NCI-H1417 (cell line): ENCODE measurements at regions not wholly inside any gene's neighbourhood (a gene's known extent, or its start where the extent isn't known, plus 50 kb on each side); places are given as distances from the start of the nearest gene placed in this dataset.
"Not testable (repeated sequence)": the region's sequence is repeated elsewhere in the genome, so short reads cannot be mapped to it uniquely, and the experiment has no call there.

Source experiments
- DNase-seq, 3 experiments: peaks; one replicate each; lab custom pipeline; 2025; lab: John Stamatoyannopoulos, UW

DNA sequence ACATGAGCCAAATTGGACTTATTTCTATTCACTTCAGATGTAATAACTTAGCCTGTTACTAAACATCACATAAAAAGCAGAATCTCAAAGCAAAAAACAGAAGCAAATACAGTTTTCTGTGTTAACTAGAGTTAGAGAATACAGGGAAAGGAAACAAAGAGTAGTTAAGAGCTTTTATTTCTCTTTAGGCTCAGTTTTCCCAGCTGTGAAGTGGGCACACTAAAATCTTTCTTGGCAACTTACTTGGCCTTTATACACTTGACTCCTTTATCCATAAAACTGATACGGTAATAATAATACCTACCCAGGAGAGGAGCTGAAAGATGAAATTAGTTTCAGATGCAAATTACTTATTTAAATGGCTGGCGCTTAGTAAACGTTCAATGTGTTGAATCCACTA is 132.8 kb upstream of the SPATS2L start:
- DNase-seq = no peak

DNA sequence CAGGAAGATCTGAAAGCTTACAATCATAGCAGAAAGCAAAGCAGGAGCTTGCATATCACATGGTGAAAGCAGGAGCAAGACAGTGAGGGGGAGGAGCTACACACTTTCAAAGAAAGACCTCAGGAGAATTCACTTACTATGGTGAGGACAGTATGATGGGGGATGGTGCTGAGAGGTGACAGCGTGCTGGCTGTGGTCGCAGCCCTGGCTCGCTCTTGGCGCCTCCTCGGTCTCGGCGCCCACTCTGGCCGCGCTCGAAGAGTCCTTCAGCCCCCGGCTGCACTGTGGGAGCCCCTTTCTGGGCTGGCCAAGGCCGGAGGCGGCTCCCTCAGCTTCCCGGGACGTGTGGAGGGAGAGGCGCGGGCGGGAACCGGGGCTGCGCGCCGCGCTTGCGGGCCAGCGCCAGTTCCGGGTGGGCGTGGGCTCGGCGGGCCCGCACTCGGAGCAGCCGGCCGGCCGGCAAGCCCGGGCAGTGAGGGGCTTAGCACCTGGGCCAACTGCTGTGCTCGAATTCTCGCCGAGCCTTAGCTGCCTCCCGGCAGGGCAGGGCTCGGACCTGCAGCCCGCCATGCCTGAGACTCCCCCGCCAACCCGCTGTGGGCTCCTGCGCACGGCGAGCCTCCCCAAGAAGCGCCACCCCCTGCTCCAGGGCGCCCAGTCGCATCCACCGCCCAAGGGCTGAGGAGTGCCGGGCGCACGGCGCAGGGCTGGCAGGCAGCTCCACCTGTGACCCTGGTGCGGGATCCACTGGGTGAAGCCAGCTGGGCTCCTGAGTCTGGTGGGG is 131.9 kb upstream of the SPATS2L start:
- no peak for DNase-seq

DNA sequence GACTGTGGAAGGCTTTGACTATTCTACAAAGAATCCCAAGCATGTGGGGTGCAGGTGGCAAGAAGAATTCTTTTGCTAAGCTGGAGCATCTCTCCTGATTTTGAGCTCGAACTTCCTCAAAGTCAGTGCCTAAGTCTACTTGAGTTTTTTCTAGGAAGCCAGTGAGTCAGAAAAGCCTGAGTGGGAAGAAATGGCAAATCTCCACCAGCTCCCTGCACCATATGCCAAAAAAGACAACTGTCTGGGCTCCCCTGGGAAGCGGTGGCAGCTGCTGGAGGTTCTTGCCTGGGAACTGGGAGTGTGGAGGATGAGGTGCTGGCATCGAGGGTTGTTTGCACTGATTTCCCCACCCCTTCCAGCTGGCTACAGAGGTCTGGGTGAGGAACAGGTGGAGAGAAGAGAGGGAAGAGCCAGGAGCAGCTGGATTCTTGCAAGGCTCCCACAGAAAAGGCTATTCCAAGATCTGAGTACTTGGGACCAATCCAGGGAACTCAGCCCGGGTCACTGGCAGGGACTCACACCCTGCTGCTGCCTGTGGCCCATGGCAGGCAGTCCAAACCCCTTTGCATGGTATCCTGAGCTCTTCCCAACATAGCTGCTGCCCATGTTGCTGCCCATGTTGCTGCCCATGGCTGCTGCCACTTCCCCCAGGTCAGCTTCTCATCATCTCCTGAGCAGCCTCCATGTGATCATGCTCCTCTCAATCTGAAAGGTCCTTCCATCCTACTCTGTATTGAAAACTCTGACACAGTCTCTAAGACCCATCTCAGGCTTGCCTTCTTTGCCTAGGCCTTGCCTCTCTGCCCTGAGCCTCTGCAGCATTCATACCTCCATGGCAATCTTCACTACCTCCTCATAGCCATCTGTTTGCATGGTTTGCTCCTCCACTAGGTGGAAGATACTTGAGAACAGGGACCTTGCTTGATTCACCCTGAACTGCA is 128.3 kb upstream of the SPATS2L start:
- no peak for DNase-seq

DNA sequence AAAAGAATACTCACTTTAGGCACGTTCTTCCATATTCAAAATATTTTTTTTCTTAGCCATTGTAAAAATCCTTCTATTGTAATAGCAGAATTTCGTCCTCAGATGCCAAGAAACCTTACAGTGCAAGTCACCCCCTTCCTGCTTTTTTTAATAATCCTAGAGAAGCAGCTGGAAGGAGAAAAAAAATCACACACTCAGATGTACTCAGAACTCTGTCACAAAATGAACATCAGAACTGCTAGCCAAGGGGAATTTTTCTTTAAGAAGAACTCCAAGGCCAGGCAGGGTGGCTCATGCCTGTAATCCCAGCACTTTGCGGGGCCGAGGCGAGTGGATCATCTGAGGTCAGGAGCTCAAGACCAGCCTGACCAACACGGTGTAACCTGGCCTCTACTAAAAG is 127.3 kb upstream of the SPATS2L start:
- no peak for DNase-seq

DNA sequence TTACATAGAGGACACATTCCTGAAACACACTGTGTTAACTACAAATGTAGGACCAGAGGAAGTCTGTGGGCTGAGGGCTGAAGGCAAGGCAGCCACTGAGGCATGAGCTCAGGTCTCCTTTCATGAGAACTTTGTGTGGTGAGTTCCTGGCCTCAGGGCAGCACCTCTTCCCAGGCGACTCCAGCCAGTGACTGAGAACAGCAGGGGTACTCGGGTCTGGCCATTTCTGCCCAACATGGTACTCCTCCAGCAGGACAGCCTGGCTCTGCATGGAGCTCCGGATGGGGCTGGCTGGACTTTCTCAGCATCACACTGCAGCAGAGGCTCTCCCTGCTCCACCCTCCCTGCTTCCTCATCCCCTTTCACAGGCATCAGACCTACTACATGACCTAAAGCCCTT is 125.5 kb upstream of the SPATS2L start:
- DNase-seq = no peak

DNA sequence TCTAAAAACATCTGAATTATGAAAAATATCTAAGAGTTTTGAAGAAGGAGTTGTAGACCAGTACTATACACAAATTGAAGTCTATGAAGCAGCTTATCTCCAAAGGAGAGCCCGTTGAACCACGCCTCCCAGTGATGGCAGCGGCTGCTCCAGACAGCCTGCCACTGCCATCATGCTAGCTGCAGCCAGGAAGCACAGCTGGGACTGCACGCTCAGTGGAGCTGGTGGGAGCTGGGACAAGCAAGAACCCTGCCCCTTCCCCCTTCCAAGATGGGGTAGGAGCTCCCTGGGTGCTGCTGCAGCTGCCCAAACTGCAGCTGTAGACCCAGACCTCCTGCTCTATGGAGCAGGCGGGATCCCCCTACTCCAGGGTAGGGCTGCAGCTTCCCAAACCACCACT is 124.7 kb upstream of the SPATS2L start:
- DNase-seq = no peak

DNA sequence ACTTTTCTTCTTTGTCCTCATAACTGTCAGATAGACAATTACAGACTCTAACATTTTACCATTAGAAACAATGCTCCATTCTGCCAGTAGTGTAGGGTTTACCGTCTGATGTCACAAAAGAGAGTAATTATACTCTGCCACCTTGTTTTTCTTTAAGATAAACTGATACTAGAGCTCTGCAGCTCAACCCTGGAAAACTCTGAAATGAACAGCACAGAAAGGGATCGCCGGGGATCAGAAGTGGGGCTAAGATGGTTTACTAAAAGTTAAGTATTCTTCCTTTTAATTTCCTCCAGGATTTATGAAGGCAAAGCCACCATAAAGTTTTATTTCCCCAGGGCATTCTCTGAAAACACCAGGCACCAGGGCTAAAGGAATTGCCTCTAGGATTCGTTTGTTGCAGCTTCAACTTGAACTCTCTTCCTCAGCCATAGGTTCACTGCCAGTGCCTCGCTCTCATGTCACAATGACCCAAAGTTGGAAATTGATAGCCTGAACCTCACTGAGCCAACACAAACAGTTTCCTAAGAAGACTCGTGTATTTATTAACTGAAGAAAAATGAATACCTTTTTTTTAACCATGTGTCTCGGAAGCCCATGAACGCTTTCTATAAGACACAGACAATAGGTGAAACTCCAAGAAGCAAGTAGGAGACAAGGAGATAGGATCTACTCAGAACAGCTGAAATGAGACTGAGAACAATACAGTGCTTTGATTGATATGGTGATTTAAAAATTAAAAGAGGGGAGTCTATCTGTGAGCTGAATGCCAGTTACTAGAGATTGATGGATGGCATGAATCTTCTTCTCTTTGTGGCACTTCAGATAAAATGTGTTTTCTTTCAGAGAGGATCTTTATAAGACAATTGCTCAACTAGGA is 121.5 kb upstream of the SPATS2L start:
- DNase-seq = no peak

DNA sequence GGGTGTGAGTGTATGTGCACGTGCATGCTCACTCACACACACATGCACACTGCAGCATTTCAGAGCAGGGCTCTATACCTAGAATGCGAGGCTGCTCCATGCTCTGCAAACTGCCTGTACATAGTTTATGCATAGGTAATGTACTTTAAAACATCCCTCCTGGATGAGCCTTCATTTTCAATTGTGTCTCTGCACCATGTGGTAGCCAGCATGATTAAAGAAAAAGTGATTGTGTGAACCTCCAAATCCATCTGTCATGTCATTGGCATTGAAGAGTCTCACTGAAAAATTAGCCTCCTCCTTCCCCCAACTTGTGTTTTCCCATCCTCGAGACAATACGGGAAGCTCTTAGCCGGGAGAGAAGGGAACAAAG is 120.9 kb upstream of the SPATS2L start:
- DNase-seq = no peak

DNA sequence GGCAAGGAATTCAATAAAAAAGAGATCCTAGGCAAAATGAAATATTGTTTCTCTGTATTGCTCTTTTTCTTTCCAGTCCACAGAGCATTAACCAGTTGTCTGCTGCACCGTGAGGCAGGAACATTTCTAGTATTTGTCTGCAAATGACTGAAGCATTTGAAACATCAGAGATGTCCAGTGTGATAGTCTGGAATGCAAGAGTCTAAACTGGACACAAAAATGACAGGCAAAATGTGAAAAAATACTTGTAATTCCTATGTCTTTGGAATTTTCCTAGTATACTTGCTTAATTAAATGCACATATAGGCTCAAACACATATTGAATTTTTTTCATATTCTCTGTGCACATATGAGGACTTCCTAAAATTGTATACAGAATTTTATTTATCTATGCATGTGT is 120.5 kb upstream of the SPATS2L start:
- DNase-seq = no peak

DNA sequence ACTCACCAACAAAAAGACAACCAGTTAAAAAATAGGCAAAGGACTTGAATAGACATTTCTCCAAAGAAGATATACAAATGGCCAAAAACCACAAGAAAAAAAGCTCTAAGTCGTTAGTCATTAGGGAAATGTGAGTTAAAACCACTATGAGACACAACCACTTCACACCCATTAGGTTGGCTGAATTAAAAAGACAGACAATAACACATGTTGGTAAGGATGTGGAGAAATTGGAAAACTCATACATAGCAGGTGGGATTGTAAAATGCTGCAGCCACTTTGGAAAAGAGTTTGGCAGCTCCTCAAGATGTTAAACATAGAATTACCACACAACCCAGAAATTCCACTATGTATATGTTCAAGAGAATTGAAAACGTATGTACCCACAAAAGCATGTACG is 117.6 kb upstream of the SPATS2L start:
- DNase-seq = no peak

DNA sequence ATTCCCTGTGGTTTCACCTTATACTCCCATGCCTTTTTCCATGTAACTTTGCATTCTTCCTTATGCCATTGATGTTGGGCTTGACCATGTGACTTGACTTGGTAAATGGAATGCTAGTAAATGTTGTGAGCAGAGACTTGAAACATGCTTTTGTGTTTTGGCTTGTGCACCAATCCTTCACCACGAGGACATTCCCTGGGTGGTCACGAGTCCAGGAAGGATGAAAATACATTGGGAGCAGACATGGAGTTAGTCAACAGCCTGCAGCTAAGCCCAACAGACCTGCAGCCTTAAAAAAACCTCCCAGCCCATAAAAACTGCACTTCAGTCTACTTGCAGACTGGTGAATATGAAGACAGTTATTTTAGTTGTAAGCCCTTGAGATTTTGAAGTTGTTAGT is 116.5 kb upstream of the SPATS2L start:
- no peak for DNase-seq

DNA sequence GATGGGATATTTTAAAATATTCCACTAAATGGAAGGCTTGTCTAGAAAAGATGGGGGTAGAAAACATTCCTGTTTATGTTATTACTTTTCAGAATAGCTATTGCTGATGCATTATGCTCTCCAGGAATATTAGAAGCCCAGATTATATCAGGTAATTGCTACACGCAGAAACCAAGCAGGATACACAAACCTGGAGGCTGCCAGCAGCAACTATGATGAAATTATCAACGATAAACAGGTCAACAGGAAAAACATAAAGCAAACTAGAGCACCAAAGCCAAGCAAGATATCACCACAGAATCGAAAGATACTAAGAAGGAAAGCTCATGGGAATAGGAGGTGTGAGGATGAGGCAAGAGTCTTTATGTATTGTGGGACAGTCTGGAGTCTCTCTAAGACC is 113.2 kb upstream of the SPATS2L start:
- DNase-seq = no peak

DNA sequence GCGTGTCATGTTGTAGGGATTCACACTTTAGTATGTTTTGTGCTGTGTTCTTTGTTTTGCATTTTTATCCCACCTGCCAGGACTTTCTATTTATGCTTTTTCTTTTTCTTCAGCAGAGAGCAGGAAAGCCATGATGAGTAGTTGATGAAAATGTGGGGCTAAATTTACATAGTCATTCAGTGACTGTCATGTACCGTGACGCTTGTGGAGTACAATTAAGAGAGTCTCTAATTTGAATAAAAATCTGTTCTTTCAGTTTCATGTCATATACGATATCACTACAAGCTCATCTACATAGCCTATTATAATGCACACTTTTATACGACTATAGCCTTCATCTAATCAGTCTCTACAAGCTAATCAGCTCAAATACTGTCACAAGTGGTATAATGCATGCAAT is 112.7 kb upstream of the SPATS2L start:
- no peak for DNase-seq

DNA sequence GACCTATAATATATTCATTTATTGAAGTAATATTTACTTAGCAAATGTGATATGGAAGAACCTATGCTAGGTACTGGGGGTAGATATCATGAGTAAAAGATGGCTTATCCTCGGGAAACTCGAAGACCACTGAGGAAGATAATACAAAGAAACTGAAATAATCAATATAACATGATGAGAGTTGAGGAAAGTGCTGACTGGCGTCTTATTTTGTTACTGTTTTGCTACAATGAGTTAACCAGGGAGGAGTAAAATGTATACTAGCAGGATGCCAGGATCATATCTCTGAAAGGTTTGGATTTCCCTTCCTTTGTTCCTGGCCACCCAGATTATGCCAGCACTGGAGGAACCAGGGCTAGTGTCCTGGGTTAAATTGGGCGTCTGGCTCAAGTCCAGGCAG is 111.7 kb upstream of the SPATS2L start:
- no peak for DNase-seq

DNA sequence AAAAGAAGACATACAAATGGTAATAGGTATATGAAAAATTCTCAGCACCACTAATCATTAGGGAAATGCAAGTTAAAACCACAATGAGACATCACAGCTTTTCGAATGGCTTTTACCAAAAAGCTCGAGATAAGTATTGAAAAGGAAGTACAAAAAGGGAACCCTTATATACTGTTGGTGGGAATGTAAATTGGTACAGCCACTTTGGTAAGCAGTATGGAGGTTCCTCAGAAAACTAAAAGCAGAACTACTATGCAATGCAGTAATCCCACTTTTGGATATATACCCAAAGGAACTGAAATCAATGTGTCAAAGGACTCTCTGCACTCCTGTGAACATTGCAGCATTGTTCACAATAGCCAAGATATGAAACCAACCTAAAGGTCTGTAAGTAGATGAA is 107.5 kb upstream of the SPATS2L start:
- DNase-seq = no peak

DNA sequence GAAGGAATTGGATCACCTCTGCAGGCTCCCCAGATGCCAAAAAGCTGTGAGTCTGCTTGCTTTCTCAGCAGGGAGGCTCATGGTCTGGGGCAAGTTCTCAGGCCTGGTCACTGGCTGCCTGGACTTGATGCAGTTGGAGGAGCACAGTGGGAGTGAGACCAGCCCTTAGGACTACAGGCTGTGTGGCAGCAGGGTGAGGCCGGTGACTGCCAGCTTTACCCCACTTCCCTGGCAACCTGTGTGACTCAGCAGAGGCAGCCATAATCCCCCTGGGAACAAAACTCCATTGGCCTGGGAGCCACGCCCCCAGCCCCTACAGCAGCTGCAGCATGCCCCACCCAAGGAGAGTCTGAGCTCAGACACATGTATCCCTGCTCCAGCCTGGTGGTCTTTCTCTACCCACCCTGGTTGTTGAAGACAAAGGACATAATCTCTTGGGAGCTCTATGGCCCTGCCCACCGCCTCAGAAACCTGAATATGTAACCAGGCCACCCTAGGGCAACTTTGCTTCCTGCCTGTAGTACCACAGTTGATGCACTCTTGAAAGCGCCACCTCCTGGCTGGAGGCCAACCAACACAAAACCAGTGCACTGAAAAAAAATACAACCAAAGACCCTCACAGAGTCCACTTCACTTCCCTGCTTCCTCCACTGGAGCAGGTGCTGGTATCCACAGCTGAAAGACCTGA is 106.8 kb upstream of the SPATS2L start:
- DNase-seq = no peak

DNA sequence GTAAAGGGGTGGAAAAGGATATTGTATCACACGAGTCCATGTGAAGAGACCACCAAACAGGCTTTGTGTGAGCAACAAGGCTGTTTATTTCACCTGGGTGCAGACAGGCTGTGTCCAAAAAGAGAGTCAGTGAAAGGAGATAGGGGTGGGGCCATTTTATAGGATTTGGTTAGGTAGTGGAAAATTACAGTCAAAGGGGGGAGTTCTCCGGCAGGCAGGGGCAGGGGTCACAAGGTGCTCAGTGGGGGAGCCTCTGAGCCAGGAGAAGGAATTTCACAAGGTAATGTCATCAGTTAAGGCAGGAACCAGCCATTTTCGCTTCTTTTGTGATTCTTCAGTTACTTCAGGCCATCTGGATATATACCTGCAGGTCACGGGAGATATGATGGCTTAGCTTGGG is 104.7 kb upstream of the SPATS2L start:
- DNase-seq = not testable (repeated sequence)

DNA sequence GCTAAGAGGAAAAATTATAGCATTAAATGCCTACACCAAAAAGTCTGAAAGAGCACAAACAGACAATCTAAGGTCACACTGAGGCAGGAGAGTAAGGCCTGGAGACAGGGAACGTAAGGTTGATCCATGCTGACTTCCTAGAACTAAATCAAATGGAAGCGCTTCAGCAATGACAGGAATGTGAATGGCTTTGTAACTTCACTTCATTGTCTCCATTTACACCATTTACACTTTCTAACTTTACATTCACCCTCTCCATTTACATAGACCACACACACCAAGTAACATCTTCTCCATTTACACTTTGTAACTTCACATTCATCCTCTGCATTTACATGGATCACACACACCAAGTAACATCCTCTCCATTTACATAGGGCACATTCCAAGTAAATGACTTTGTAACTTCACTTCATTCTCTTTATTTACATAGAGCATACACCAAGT is 103.1 kb upstream of the SPATS2L start:
- no peak for DNase-seq

DNA sequence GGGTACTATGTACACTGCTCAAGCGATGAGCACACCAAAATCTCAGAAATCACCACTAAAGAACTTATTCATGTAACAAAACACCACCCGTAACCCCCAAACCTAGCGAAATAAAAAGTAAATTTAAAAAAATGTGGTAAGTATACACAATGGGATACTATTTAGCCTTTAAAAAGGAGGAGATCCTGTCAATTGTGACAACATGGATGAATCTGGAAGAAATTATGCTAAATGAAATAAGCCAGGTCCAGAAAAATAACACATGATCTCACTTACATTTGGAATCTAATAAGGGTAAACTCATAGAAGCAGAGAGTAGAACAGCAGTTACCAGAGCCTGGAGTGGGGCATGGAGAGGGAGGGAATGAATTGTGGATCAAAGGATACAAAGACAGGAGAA is 98.5 kb upstream of the SPATS2L start:
- no peak for DNase-seq

DNA sequence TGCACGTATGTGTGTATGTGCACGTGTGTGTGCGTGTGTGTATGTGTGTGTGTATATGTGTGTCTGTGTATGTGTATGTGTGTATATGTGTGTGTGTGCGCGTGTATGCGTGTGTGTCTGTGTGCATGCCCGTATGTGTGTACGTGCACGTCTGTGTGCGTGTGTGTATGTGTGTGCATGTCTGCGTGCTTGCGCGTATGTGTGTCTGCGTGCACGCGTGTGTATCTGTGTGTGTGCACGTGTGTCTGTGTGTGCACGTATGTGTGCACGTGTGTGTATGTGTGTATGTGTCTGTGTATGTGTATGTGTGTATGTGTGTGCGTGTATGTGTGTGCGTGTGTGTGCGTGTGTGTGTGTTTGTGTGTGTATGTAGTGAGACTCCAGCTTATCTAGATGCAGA is 97.5 kb upstream of the SPATS2L start:
- DNase-seq = no peak

DNA sequence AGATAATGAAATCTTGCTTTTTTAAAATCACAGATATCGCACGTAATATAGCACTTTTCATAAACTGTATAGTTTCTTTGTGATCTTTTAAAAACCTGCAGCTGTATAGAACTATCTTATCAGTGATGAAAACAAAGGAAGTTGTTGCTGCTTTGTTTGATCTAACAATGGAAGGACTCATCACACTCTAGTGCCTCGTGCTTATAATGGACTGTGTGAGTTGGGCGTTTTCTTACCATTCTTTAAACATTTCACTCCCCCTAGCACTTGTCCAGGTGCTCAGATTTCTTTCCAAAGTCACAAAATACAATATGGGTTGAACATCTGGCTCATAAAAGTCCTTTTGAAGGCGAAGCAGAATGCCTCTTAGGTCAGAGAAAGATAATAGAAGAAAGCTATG is 94.8 kb upstream of the SPATS2L start:
- no peak for DNase-seq
